GM21381 (cell line): ENCODE measurements at regions not wholly inside any gene's neighbourhood (a gene's known extent, or its start where the extent isn't known, plus 50 kb on each side); places are given as distances from the start of the nearest gene placed in this dataset.

Experiments
- ATAC-seq: cut with Tn5 transposase; IDR thresholded peaks from one replicate; pipeline ENCODE4 v1.9.1; 2021; ENCODE audit warnings: mild to moderate bottlenecking, moderate library complexity; ENCODE audit not compliant: unreplicated experiment

GRCh38 chr1:232522189-232522588 lies 107.7 kb downstream of the SIPA1L2 start:
- ATAC-seq = no peak

- ATAC-seq = no peak
Observed at GRCh38 chr1:232521660-232522059, 108.3 kb downstream of the SIPA1L2 start.

GRCh38 chr1:232519186-232519585 lies 110.7 kb downstream of the SIPA1L2 start:
- no peak for ATAC-seq

- ATAC-seq = no peak
Observed at GRCh38 chr1:232518349-232518748, 111.6 kb downstream of the SIPA1L2 start.

GRCh38 chr1:232517204-232517603 lies 112.7 kb downstream of the SIPA1L2 start:
- no peak for ATAC-seq

- no peak for ATAC-seq
Observed at GRCh38 chr1:232515706-232516105, 114.2 kb downstream of the SIPA1L2 start.

- no peak for ATAC-seq
Observed at GRCh38 chr1:232512712-232513111, 117.2 kb downstream of the SIPA1L2 start.

GRCh38 chr1:232511172-232511571 lies 118.8 kb downstream of the SIPA1L2 start:
- no peak for ATAC-seq

- ATAC-seq = no peak
Observed at GRCh38 chr1:232510367-232511110, 119.4 kb downstream of the SIPA1L2 start.

GRCh38 chr1:232509570-232509969 lies 120.4 kb downstream of the SIPA1L2 start:
- no peak for ATAC-seq

- no peak for ATAC-seq
Observed at GRCh38 chr1:232508130-232508701, 121.7 kb downstream of the SIPA1L2 start.

GRCh38 chr1:232507571-232507970 lies 122.4 kb downstream of the SIPA1L2 start:
- ATAC-seq = no peak

GRCh38 chr1:232505884-232506283 lies 124.0 kb downstream of the SIPA1L2 start:
- ATAC-seq = no peak

- ATAC-seq = no peak
Observed at GRCh38 chr1:232504651-232505050, 125.3 kb downstream of the SIPA1L2 start.

GRCh38 chr1:232503497-232503896 lies 126.4 kb downstream of the SIPA1L2 start:
- no peak for ATAC-seq

- no peak for ATAC-seq
Observed at GRCh38 chr1:232501854-232502253, 128.1 kb downstream of the SIPA1L2 start.

- no peak for ATAC-seq
Observed at GRCh38 chr1:232499188-232499587, 130.7 kb downstream of the SIPA1L2 start.

GRCh38 chr1:232493869-232494268 lies 136.1 kb downstream of the SIPA1L2 start:
- no peak for ATAC-seq

- ATAC-seq = no peak
Observed at GRCh38 chr1:232489256-232489655, 140.7 kb downstream of the SIPA1L2 start.

GRCh38 chr1:232487236-232487635 lies 142.7 kb downstream of the SIPA1L2 start:
- ATAC-seq = no peak

- no peak for ATAC-seq
Observed at GRCh38 chr1:232486454-232487207, 143.3 kb downstream of the SIPA1L2 start.

- no peak for ATAC-seq
Observed at GRCh38 chr1:232486006-232486405, 143.9 kb downstream of the SIPA1L2 start.
